ENCODE measurements at regions not wholly inside any gene's neighbourhood (a gene's known extent, or its start where the extent isn't known, plus 50 kb on each side); places are given as distances from the start of the nearest gene placed in this dataset.

DNA sequence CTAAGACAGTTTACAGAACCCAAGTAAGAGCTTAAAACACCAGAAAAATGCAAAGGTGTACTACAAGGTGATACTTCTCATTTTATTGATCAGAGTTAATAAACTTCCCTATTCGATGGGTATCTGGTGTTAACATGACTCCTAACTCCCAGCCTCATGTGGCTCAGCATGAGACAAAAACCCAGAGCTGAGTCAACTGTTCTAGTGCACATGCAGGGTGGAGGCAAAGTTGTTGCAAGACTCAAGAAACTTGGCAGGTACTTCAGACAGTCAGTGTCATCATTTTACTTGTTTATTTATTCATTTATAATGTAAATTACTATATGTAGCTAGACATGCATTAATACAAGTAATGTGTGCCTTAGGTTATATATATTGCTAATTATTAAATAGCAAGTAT is 216.6 kb upstream of the DSEL start:
- TF ChIP-seq, protein P1, sequence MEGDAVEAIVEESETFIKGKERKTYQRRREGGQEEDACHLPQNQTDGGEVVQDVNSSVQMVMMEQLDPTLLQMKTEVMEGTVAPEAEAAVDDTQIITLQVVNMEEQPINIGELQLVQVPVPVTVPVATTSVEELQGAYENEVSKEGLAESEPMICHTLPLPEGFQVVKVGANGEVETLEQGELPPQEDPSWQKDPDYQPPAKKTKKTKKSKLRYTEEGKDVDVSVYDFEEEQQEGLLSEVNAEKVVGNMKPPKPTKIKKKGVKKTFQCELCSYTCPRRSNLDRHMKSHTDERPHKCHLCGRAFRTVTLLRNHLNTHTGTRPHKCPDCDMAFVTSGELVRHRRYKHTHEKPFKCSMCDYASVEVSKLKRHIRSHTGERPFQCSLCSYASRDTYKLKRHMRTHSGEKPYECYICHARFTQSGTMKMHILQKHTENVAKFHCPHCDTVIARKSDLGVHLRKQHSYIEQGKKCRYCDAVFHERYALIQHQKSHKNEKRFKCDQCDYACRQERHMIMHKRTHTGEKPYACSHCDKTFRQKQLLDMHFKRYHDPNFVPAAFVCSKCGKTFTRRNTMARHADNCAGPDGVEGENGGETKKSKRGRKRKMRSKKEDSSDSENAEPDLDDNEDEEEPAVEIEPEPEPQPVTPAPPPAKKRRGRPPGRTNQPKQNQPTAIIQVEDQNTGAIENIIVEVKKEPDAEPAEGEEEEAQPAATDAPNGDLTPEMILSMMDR (conservative IDR thresholded peaks at IDR 0.05; ENCODE audit: control insufficient read depth, insufficient read depth, low read depth, low read length), result no peak
- DNase-seq (ENCODE audit: low read depth), result peak; percentile 97
- H3K4me3 ChIP-seq (ENCODE audit: control insufficient read depth, low read depth, low read length), result no peak overlapping the region

DNA sequence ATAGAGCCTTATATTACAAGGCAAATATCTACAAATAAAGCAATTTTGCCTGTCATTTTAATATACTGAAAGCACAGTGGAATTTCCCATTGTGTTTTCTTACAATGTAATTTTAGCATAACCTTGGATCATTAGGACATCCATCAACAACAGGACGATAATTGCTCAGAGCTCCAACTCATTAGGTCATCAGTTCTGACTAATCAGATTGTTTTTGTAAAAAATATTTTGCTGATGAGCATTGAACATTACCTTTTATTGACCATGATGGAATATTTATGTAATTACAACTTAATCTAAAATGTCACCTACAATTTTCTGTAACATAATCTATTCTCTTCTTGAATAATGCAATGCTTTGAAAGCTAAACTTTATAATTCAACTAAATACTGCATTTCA is 215.3 kb upstream of the DSEL start:
- DNase-seq (ENCODE audit: low read depth), result peak; percentile 86
- TF ChIP-seq, protein P1 (conservative IDR thresholded peaks at IDR 0.05; ENCODE audit: control insufficient read depth, insufficient read depth, low read depth, low read length), result no peak
- H3K4me3 ChIP-seq (ENCODE audit: control insufficient read depth, low read depth, low read length), result no peak overlapping the region

GRCh38 chr18:67730886-67731285 is 214.4 kb upstream of the DSEL start:
- TF ChIP-seq, protein P1 (conservative IDR thresholded peaks at IDR 0.05; ENCODE audit: control insufficient read depth, insufficient read depth, low read depth, low read length), result no peak
- DNase-seq (ENCODE audit: low read depth), result peak; percentile 89
- no peak overlapping the region for H3K4me3 ChIP-seq (ENCODE audit: control insufficient read depth, low read depth, low read length)

- TF ChIP-seq, protein P1 (conservative IDR thresholded peaks at IDR 0.05; ENCODE audit: control insufficient read depth, insufficient read depth, low read depth, low read length), result no peak
- no peak for DNase-seq (ENCODE audit: low read depth)
- H3K4me3 ChIP-seq (ENCODE audit: control insufficient read depth, low read depth, low read length), result no peak overlapping the region
These were observed 211.8 kb upstream of the DSEL start for GRCh38 chr18:67728364-67728763.

DNA sequence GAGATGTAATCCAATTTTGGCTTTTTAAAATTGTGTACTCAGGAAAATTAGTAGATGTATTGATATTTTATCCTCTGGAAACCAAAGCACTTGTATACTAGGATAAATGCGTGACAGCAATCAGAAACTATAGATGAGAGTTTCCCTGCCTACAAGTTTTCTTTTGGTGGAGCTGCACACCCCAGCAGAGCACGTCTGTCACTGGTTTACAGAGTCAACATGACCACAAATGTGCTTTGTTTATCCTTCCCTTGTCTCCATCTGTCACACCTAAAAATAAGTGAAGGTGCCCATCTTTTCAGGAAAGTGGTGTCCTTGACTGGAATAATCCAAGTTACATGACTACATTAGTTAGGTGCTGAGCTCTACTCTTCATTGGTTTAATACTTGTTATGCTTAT is 210.4 kb upstream of the DSEL start:
- TF ChIP-seq, protein P1 (conservative IDR thresholded peaks at IDR 0.05; ENCODE audit: control insufficient read depth, insufficient read depth, low read depth, low read length), result no peak
- H3K4me3 ChIP-seq (ENCODE audit: control insufficient read depth, low read depth, low read length), result no peak overlapping the region
- no peak for DNase-seq (ENCODE audit: low read depth)

DNA sequence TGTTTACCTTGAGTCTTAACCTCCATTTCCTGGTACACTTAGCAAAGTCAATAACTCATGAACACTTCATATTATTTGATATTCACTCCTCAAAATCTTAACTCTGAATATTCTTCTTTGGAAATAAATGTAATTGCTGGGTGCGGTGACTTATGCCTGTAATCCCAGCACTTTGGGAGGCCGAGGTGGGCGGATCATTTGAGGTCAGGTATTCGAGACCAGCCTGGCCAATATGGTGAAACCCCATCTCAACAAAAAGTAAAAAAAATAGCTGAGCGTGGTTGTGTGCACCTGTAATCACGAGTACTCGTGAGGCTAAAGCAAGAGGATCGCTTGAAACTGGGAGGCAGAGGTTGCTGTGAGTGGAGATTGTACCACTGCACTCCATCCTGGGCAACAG is 201.3 kb upstream of the DSEL start:
- H3K4me3 ChIP-seq (ENCODE audit: control insufficient read depth, low read depth, low read length), result no peak overlapping the region
- TF ChIP-seq, protein P1 (conservative IDR thresholded peaks at IDR 0.05; ENCODE audit: control insufficient read depth, insufficient read depth, low read depth, low read length), result no peak
- no peak for DNase-seq (ENCODE audit: low read depth)

DNA sequence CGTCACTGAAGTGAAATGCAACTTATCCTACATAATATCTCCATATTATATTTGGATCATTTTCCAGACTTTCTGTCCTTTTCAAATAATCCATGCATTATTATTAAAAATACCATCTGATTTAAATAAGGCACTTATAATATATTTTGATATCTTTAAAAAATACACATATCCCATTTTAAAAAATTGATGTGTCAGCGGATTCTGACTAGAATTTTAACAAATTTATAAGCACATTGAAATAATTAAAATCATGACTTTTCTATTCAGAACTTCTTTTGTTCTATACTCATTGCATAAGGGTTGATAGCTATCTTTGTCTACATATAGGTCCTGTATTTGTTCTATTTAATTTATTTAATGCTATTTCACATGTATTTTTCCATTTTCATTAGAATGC is 199.0 kb upstream of the DSEL start:
- TF ChIP-seq, protein P1 (conservative IDR thresholded peaks at IDR 0.05; ENCODE audit: control insufficient read depth, insufficient read depth, low read depth, low read length), result no peak
- no peak overlapping the region for H3K4me3 ChIP-seq (ENCODE audit: control insufficient read depth, low read depth, low read length)
- DNase-seq (ENCODE audit: low read depth), result no peak
